Tibial nerve (tissue), 4 donors: ENCODE measurements at regions not wholly inside any gene's neighbourhood (a gene's known extent, or its start where the extent isn't known, plus 50 kb on each side); places are given as distances from the start of the nearest gene placed in this dataset.

ENCODE experiments used
- DNase-seq, 2 donors: peaks; one replicate each; pipeline ENCODE4 v3.0.0-alpha.2; 2019; ENCODE audit warnings: low spot score in 2 of 2
- H3K27ac ChIP-seq, 4 donors: fragments of 200-600 bp; sonication (generic) in 3 of 4; one replicate each; pipeline ENCODE4 v1.5.1; 2017 to 2019; ENCODE audit warnings: mild to moderate bottlenecking in 1 of 4
- H3K27me3 ChIP-seq, 2 donors: fragments of 200-600 bp; sonication (generic) in 1 of 2; one replicate each; pipeline versions ENCODE4 v1.5.1 to v1.6.0; 2017 to 2019
- H3K36me3 ChIP-seq, 3 donors: fragments of 200-600 bp; sonication (generic); one replicate each; pipeline ENCODE4 v1.5.1; 2018 to 2019
- H3K4me1 ChIP-seq, 4 donors: fragments of 200-600 bp; sonication (generic) in 3 of 4; one replicate each; pipeline ENCODE4 v1.5.1; 2017 to 2019
- H3K4me3 ChIP-seq, 4 donors: fragments of 200-600 bp; sonication (generic) in 3 of 4; one replicate each; pipeline ENCODE4 v1.5.1; 2017 to 2019; ENCODE audit warnings: mild to moderate bottlenecking in 1 of 4, moderate library complexity in 1 of 4
- H3K9me3 ChIP-seq, 4 donors: fragments of 200-600 bp; sonication (generic) in 3 of 4; one replicate each; pipeline ENCODE4 v1.5.1; 2017 to 2019
- EP300 ChIP-seq, 2 donors: sonication (generic); formaldehyde crosslinking; IDR thresholded peaks; one replicate each; pipeline ENCODE4 v1.6.1; 2017; ENCODE audit warnings: antibody characterized with exemption in 2 of 2, mild to moderate bottlenecking in 1 of 2
- POLR2A ChIP-seq, 2 donors: fragments of 450-650 bp; IDR thresholded peaks; one replicate each; pipeline ENCODE4 v1.6.1; 2017; ENCODE audit warnings: antibody characterized with exemption in 2 of 2, mild to moderate bottlenecking in 2 of 2, moderate library complexity in 2 of 2
- WGBS, 2 donors: methylation state at CpG; one replicate each; pipeline ENCODE4 v1.1.5; 2018; 5-methylcytosine and 5-hydroxymethylcytosine counted together
- TF ChIP-seq, protein P1 (sequence below), 5 experiments: fragments of 200-600 bp in 3 of 5; fragments of 450-650 bp in 2 of 5; sonication (generic) in 3 of 5; IDR thresholded peaks; one replicate each; pipeline ENCODE4 v1.5.1; 2016 to 2019; ENCODE audit warnings: antibody characterized with exemption in 5 of 5, mild to moderate bottlenecking in 3 of 5, moderate library complexity in 2 of 5

DNA sequence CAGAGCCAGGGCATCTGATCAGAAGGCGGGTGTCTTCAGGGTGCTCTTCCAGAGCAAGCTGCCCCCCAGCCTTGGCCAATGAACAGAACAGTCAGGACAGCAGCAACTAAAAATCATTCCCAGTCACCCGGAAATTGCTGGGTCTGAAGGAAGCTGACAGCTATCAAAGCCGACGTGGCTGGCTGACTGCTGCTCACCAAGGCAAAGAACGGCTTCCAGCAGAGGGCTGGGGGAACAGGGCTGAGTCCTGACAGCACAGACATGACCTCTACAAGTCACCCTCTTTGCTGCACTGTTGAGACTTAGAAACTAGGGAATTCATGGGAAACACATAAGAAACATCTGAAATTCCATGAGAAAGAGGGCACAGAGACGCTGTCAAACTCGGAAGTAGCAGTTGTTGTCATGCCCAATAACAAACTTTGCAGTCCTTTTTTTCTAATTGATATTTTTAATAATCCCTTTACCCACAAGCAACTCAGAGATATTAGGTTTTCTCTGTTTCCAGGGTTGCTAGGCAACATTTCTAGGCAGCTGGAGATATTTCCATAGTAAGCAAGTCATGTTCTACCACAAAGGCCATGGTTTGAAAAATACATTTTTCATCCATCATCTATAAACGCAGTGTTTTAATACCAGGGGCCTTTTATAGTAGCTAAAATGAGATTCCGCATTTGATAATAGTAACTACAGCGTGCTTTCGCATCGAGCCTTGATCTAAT, 365.2 kb downstream of the SEC23A start:
- Histone ChIP-seq H3K4me1 (peaks cover 0 to 13% (median 0%) of the 10 kb centered on the region in 4 donors), H3K27me3 (no peaks in the 10 kb centered on the region), H3K27ac (peak overlapping the region in 1 of 4 donors; percentile 4), H3K4me3 (no peak overlapping the region), H3K36me3 (no peaks in the 10 kb centered on the region), H3K9me3 (peaks cover 0 to 5% (median 0%) of the 10 kb centered on the region in 4 donors)
- 42 to 51% methylated on average over 12 of the region's 12 CpGs for WGBS, 2 donors
- TF ChIP-seq POLR2A (IDR thresholded peaks at IDR 0.05), result no peak
- TF ChIP-seq EP300 (IDR thresholded peaks at IDR 0.05), result no peak
- TF ChIP-seq, protein P1, sequence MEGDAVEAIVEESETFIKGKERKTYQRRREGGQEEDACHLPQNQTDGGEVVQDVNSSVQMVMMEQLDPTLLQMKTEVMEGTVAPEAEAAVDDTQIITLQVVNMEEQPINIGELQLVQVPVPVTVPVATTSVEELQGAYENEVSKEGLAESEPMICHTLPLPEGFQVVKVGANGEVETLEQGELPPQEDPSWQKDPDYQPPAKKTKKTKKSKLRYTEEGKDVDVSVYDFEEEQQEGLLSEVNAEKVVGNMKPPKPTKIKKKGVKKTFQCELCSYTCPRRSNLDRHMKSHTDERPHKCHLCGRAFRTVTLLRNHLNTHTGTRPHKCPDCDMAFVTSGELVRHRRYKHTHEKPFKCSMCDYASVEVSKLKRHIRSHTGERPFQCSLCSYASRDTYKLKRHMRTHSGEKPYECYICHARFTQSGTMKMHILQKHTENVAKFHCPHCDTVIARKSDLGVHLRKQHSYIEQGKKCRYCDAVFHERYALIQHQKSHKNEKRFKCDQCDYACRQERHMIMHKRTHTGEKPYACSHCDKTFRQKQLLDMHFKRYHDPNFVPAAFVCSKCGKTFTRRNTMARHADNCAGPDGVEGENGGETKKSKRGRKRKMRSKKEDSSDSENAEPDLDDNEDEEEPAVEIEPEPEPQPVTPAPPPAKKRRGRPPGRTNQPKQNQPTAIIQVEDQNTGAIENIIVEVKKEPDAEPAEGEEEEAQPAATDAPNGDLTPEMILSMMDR (IDR thresholded peaks at IDR 0.05), result no peak
- DNase-seq, result no peak

- WGBS, 2 donors, result 69 to 71% methylated on average over 5 of the region's 5 CpGs
These were observed 368.0 kb downstream of the SEC23A start for GRCh38 chr14:38735005-38735404.

DNA sequence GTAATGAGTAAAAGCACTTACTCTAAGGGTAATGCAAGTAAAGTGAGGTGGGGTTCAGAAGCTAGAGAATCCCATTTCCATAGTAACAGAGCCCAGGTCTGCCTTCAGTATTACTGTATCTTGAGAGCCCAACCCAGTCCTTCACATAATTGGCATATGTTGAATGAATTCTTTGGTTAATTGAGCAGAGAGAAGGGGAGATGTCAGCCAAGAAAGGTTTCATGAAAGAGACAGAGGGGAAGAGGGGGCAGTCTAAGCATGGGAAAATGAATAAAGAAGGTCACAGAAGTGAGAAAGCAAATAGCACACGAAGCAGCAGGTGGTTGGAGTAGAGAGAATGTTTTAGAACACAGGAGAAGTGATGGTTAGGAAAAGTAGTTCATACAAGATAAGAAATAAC, 371.1 kb downstream of the SEC23A start:
- TF ChIP-seq EP300 (IDR thresholded peaks at IDR 0.05), result no peak
- TF ChIP-seq POLR2A (IDR thresholded peaks at IDR 0.05), result no peak
- TF ChIP-seq, protein P1 (IDR thresholded peaks at IDR 0.05), result no peak
- no peaks in the 10 kb centered on the region for H3K4me1 ChIP-seq
- peaks cover 0 to 5% (median 0%) of the 10 kb centered on the region in 4 donors for H3K9me3 ChIP-seq
- no peak overlapping the region for H3K27ac ChIP-seq
- H3K36me3 ChIP-seq, result no peaks in the 10 kb centered on the region
- H3K4me3 ChIP-seq, result no peak overlapping the region
- no peak for DNase-seq
- H3K27me3 ChIP-seq, result no peaks in the 10 kb centered on the region
- 45 to 55% methylated on average over 1 of the region's 1 CpG for WGBS, 2 donors

More at GRCh38 chr14:38735005-38735404, 368.0 kb downstream of the SEC23A start:
- Histone ChIP-seq H3K9me3 (peaks cover 0 to 5% (median 0%) of the 10 kb centered on the region in 4 donors), H3K27me3 (no peaks in the 10 kb centered on the region), H3K36me3 (no peaks in the 10 kb centered on the region), H3K4me1 (peaks cover 0 to 13% (median 0%) of the 10 kb centered on the region in 4 donors), H3K4me3 (no peak overlapping the region), H3K27ac (no peak overlapping the region)
- TF ChIP-seq, protein P1 (IDR thresholded peaks at IDR 0.05), result no peak
- TF ChIP-seq EP300 (IDR thresholded peaks at IDR 0.05) (no peak), POLR2A (IDR thresholded peaks at IDR 0.05) (no peak)
- DNase-seq, result no peak

GRCh38 chr14:38730420-38730819, 372.6 kb downstream of the SEC23A start:
- H3K4me1 ChIP-seq, result no peaks in the 10 kb centered on the region
- WGBS, 2 donors, result 69 to 74% methylated on average over 3 of the region's 3 CpGs

DNA sequence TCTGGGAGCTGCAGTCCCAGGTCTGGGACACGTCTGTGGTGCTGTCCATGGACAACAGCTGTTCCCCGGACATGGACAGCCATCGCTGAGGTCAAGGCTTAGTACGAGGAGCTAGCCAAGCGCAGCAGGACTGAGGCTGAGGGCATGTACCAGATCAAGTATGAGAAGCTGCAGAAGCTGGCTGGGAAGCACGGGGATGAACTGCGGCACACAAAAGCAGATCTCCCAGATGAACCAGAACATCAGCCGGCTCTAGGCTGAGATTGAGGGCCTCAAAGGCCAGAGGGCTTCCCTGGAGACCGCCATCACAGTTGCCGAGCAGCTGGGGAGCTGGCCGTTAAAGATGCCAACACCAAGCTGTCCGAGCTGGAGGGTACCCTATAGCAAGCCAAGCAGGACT, 375.3 kb downstream of the SEC23A start:
- Histone ChIP-seq H3K4me1 (peaks cover 0 to 9% (median 0%) of the 10 kb centered on the region in 4 donors), H3K9me3 (no peaks in the 10 kb centered on the region)
- WGBS, 2 donors, result 87 to 97% methylated on average over 12 of the region's 12 CpGs

More at GRCh38 chr14:38730420-38730819, 372.6 kb downstream of the SEC23A start:
- no peaks in the 10 kb centered on the region for H3K36me3 ChIP-seq
- peaks cover 0 to 5% (median 0%) of the 10 kb centered on the region in 4 donors for H3K9me3 ChIP-seq
- no peak overlapping the region for H3K27ac ChIP-seq
- H3K27me3 ChIP-seq, result no peaks in the 10 kb centered on the region
- no peak overlapping the region for H3K4me3 ChIP-seq
- no peak for DNase-seq
- TF ChIP-seq, protein P1 (IDR thresholded peaks at IDR 0.05), result no peak
- TF ChIP-seq POLR2A (IDR thresholded peaks at IDR 0.05), result no peak
- no peak for TF ChIP-seq EP300 (IDR thresholded peaks at IDR 0.05)

More for the DNA sequence above, 375.3 kb downstream of the SEC23A start:
- TF ChIP-seq, protein P1 (IDR thresholded peaks at IDR 0.05), result no peak
- TF ChIP-seq POLR2A (IDR thresholded peaks at IDR 0.05) (no peak), EP300 (IDR thresholded peaks at IDR 0.05) (no peak)
- Histone ChIP-seq H3K27ac (no peak overlapping the region), H3K27me3 (no peaks in the 10 kb centered on the region), H3K36me3 (no peaks in the 10 kb centered on the region), H3K4me3 (no peak overlapping the region)
- no peak for DNase-seq
